ENCODE measurements at regions not wholly inside any gene's neighbourhood (a gene's known extent, or its start where the extent isn't known, plus 50 kb on each side); places are given as distances from the start of the nearest gene placed in this dataset.
A peak's percentile ranks its signal among the peaks of the same experiment; 100 is the strongest.

DNA sequence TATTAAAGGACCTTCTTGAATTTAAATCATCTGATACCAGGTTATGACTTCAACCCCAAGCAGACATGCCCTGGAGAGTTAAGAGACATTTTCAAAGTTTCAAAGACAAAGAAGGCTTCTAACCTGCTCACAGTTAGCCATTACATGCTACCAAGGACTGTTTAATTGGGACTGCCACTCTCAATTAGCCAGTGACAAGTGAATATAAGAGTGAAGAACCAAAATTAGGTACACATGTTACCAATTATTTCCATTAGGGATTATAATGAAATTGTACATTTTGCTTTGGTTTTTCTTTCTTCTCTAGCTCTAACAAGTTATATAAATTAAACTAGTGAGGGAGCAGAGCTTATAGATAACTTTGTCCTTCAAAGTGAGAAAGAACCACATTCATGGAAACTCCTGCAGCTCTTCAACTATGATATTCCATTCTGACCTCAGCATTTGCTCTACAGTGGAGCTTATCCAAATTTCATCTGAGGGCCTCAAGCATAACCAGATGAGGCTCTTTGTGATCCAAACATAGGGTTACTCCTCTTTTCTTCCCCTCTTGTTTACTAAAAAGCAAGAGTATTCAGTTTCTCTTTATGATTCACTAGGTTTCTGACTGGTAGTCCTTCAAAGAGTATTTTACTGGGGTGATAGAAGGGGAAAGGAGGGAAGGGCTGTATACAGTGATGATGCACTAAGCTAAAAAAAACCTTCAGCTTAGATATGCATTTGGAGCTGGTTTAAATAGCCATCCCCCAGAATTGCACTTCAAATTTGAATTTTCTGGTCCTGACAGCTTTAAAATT, 91.3 kb downstream of the DUSP6 start:
- H3K27ac ChIP-seq = no peak overlapping the region
- TF ChIP-seq, protein P1, sequence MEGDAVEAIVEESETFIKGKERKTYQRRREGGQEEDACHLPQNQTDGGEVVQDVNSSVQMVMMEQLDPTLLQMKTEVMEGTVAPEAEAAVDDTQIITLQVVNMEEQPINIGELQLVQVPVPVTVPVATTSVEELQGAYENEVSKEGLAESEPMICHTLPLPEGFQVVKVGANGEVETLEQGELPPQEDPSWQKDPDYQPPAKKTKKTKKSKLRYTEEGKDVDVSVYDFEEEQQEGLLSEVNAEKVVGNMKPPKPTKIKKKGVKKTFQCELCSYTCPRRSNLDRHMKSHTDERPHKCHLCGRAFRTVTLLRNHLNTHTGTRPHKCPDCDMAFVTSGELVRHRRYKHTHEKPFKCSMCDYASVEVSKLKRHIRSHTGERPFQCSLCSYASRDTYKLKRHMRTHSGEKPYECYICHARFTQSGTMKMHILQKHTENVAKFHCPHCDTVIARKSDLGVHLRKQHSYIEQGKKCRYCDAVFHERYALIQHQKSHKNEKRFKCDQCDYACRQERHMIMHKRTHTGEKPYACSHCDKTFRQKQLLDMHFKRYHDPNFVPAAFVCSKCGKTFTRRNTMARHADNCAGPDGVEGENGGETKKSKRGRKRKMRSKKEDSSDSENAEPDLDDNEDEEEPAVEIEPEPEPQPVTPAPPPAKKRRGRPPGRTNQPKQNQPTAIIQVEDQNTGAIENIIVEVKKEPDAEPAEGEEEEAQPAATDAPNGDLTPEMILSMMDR (conservative IDR thresholded peaks at IDR 0.05; ENCODE audit: low read depth, low read length) = no peak
- peak overlapping the region; percentile 29; the same call in 1 of the 2 replicates for H2AFZ ChIP-seq (ENCODE audit: low read depth)
- H3K27me3 ChIP-seq (ENCODE audit: insufficient read depth, low read depth) = no peaks in the 10 kb centered on the region
- H3K4me3 ChIP-seq (IDR thresholded peaks at IDR 0.05; ENCODE audit: insufficient read depth, low read depth, low read length) = no peak overlapping the region
- peak overlapping the region; percentile 25; the same call in 1 of the 2 replicates for H3K4me2 ChIP-seq
- H3K36me3 ChIP-seq (ENCODE audit: insufficient read depth) = no peaks in the 10 kb centered on the region
- H3K9ac ChIP-seq = no peak overlapping the region
- peaks cover 57% of the 10 kb centered on the region for H3K4me1 ChIP-seq (ENCODE audit: low read depth, poor library complexity, severe bottlenecking)
- no peaks in the 10 kb centered on the region for H4K20me1 ChIP-seq (ENCODE audit: insufficient read depth)
- no peaks in the 10 kb centered on the region for H3K79me2 ChIP-seq (ENCODE audit: insufficient read depth, low read depth)

DNA sequence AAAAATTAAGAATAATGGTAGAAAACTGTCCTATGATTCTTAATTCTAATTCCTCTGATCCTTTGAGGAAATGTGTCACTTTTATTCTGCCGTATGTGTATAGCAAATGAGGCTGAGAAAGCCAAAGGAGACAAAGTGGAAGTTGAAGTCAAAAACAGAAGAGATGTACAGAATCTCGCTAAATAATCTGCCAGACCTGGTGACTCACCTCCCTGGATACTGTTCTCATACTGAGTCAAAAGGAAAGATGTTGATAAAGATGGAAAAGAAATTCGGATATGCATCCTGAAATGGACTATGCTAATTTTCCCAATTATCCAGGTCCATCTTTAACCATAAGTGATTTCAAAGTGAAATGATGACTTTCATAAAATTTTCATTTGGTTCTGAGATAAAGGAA, 92.5 kb downstream of the DUSP6 start:
- no peak overlapping the region for H3K4me2 ChIP-seq

DNA sequence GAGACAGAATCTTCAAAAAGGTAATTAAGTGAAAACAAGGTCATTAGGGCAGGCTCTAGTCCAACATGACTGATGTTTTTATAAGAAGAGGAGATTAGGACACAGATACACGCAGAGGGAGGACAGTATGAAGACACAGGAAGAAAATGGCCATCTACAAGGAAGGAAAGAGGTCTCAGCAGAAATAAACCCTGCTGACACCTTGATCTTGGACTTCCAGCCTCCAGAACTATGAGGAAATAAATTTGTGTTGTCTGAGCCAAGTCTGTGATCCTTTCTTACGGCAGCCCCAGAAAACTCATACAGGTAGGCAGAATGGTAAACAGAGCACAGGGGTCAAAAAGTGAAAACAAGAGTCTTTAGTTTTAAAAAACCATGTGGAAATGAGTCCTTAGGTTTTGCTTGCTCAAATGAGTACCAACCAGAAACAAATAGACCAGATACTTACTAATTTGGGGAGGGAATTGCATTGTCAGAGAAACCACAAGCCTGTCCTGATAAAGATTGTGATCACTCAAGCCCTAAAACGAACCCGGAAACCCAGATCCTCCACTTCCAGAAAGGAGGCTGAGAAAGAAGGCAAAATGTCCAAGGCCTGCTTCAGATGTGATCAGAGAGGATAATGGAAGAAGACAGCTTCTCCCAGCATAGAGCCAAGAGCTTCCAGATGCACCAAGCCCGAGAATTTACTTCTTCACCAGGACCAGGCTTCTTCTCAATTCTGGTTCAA, 93.9 kb downstream of the DUSP6 start:
- H4K20me1 ChIP-seq (ENCODE audit: insufficient read depth) = no peaks in the 10 kb centered on the region
- H3K27me3 ChIP-seq (ENCODE audit: insufficient read depth, low read depth) = no peaks in the 10 kb centered on the region
- no peak overlapping the region for H3K4me2 ChIP-seq
- no peaks in the 10 kb centered on the region for H3K36me3 ChIP-seq (ENCODE audit: insufficient read depth)
- no peaks in the 10 kb centered on the region for H3K79me2 ChIP-seq (ENCODE audit: insufficient read depth, low read depth)
- H3K27ac ChIP-seq = no peak overlapping the region
- no peak overlapping the region for H2AFZ ChIP-seq (ENCODE audit: low read depth)
- H3K4me1 ChIP-seq (ENCODE audit: low read depth, poor library complexity, severe bottlenecking) = peaks cover 35% of the 10 kb centered on the region
- H3K4me3 ChIP-seq (IDR thresholded peaks at IDR 0.05; ENCODE audit: insufficient read depth, low read depth, low read length) = no peak overlapping the region
- H3K9ac ChIP-seq = no peak overlapping the region
- TF ChIP-seq, protein P1 (conservative IDR thresholded peaks at IDR 0.05; ENCODE audit: low read depth, low read length) = no peak

More for the DNA sequence above, 92.5 kb downstream of the DUSP6 start:
- Histone ChIP-seq H3K4me1 (ENCODE audit: low read depth, poor library complexity, severe bottlenecking) (peaks cover 48% of the 10 kb centered on the region), H2AFZ (ENCODE audit: low read depth) (no peak overlapping the region), H3K36me3 (ENCODE audit: insufficient read depth) (no peaks in the 10 kb centered on the region), H3K4me3 (IDR thresholded peaks at IDR 0.05; ENCODE audit: insufficient read depth, low read depth, low read length) (no peak overlapping the region), H3K27me3 (ENCODE audit: insufficient read depth, low read depth) (no peaks in the 10 kb centered on the region), H4K20me1 (ENCODE audit: insufficient read depth) (no peaks in the 10 kb centered on the region), H3K27ac (no peak overlapping the region), H3K79me2 (ENCODE audit: insufficient read depth, low read depth) (no peaks in the 10 kb centered on the region), H3K9ac (no peak overlapping the region)
- TF ChIP-seq, protein P1 (conservative IDR thresholded peaks at IDR 0.05; ENCODE audit: low read depth, low read length) = no peak

DNA sequence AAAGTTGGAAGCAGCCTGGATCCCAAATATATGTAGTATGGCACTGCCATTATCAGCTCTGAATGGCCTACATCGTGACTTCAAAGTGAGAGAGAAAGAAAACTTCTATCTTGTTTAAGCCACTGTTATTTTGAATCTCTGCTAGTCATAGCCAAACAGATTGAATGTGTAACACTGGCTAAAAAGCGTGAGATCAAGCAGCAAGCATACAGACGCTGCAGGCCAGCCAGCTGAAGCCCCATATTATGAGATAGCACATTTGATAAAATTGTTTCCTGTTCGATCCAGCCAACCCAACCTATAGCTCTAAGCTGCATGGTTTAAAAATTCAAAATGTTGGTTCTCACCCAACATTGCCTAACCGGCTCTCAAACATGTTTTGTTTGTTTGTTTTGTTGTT, 95.0 kb downstream of the DUSP6 start:
- Histone ChIP-seq H3K36me3 (ENCODE audit: insufficient read depth) (no peaks in the 10 kb centered on the region), H3K4me3 (IDR thresholded peaks at IDR 0.05; ENCODE audit: insufficient read depth, low read depth, low read length) (no peak overlapping the region), H3K9ac (no peak overlapping the region), H3K79me2 (ENCODE audit: insufficient read depth, low read depth) (no peaks in the 10 kb centered on the region), H4K20me1 (ENCODE audit: insufficient read depth) (no peaks in the 10 kb centered on the region), H3K27ac (no peak overlapping the region), H3K27me3 (ENCODE audit: insufficient read depth, low read depth) (no peaks in the 10 kb centered on the region), H3K4me1 (ENCODE audit: low read depth, poor library complexity, severe bottlenecking) (peaks cover 35% of the 10 kb centered on the region), H3K4me2 (no peak overlapping the region), H2AFZ (ENCODE audit: low read depth) (no peak overlapping the region)
- TF ChIP-seq, protein P1 (conservative IDR thresholded peaks at IDR 0.05; ENCODE audit: low read depth, low read length) = no peak
